ENCODE measurements at regions not wholly inside any gene's neighbourhood (a gene's known extent, or its start where the extent isn't known, plus 50 kb on each side); places are given as distances from the start of the nearest gene placed in this dataset.

GRCh38 chr12:70052476-70052875, 190.8 kb upstream of the CNOT2 start:
- no peaks in the 10 kb centered on the region for H3K27me3 ChIP-seq (ENCODE audit: control insufficient read depth, insufficient read depth, low read length)
- no peaks in the 10 kb centered on the region for H3K36me3 ChIP-seq (ENCODE audit: control insufficient read depth, insufficient read depth, low read length)
- no peak overlapping the region for H3K4me3 ChIP-seq (ENCODE audit: low read depth, low read length)
- POLR2A ChIA-PET, result no interaction called here
- CTCF ChIA-PET, result no interaction called here
- TF ChIP-seq CTCF (IDR thresholded peaks at IDR 0.05; ENCODE audit: insufficient read depth, low read depth, low read length), result no peak
- no peak for DNase-seq (ENCODE audit: low read depth)

GRCh38 chr12:70052931-70053497, 190.2 kb upstream of the CNOT2 start:
- DNase-seq (ENCODE audit: low read depth), result peak; percentile 47
- ChIA-PET CTCF (no interaction called here), POLR2A (no interaction called here)
- H3K36me3 ChIP-seq (ENCODE audit: control insufficient read depth, insufficient read depth, low read length), result no peaks in the 10 kb centered on the region
- no peak overlapping the region for H3K4me3 ChIP-seq (ENCODE audit: low read depth, low read length)
- TF ChIP-seq CTCF (IDR thresholded peaks at IDR 0.05; ENCODE audit: insufficient read depth, low read depth, low read length), result no peak
- H3K27me3 ChIP-seq (ENCODE audit: control insufficient read depth, insufficient read depth, low read length), result no peaks in the 10 kb centered on the region

GRCh38 chr12:70059373-70059772, 183.9 kb upstream of the CNOT2 start:
- Histone ChIP-seq H3K36me3 (ENCODE audit: control insufficient read depth, insufficient read depth, low read length) (no peaks in the 10 kb centered on the region), H3K4me3 (ENCODE audit: low read depth, low read length) (no peak overlapping the region), H3K27me3 (ENCODE audit: control insufficient read depth, insufficient read depth, low read length) (no peaks in the 10 kb centered on the region)
- TF ChIP-seq CTCF (IDR thresholded peaks at IDR 0.05; ENCODE audit: insufficient read depth, low read depth, low read length), result no peak
- POLR2A ChIA-PET, result no interaction called here
- CTCF ChIA-PET, result interaction anchor here (0.8 kb wide), 1 partner anchor 13 kb away, joined by 3 read pairs; no protein-coding TSS in a partner anchor
- no peak for DNase-seq (ENCODE audit: low read depth)

- Histone ChIP-seq H3K36me3 (ENCODE audit: control insufficient read depth, insufficient read depth, low read length) (no peaks in the 10 kb centered on the region), H3K4me3 (ENCODE audit: low read depth, low read length) (no peak overlapping the region), H3K27me3 (ENCODE audit: control insufficient read depth, insufficient read depth, low read length) (no peaks in the 10 kb centered on the region)
- TF ChIP-seq CTCF (IDR thresholded peaks at IDR 0.05; ENCODE audit: insufficient read depth, low read depth, low read length), result no peak
- ChIA-PET CTCF (no interaction called here), POLR2A (no interaction called here)
- DNase-seq (ENCODE audit: low read depth), result no peak
Measured at GRCh38 chr12:70060634-70061033, 182.6 kb upstream of the CNOT2 start.

- H3K4me3 ChIP-seq (ENCODE audit: low read depth, low read length), result no peak overlapping the region
- no peaks in the 10 kb centered on the region for H3K36me3 ChIP-seq (ENCODE audit: control insufficient read depth, insufficient read depth, low read length)
- no peaks in the 10 kb centered on the region for H3K27me3 ChIP-seq (ENCODE audit: control insufficient read depth, insufficient read depth, low read length)
- POLR2A ChIA-PET, result no interaction called here
- CTCF ChIA-PET, result no interaction called here
- no peak for TF ChIP-seq CTCF (IDR thresholded peaks at IDR 0.05; ENCODE audit: insufficient read depth, low read depth, low read length)
- no peak for DNase-seq (ENCODE audit: low read depth)
Measured at GRCh38 chr12:70068743-70069142, 174.5 kb upstream of the CNOT2 start.
